Pancreas (tissue), 10 donors: ENCODE measurements at regions not wholly inside any gene's neighbourhood (a gene's known extent, or its start where the extent isn't known, plus 50 kb on each side); places are given as distances from the start of the nearest gene placed in this dataset.

Experiments used
- ATAC-seq, 4 donors: fragments of 200-7000 bp; cut with Tn5 transposase; one replicate each; pipeline versions ENCODE4 v1.8.0 to v1.9.1; 2020; ENCODE audit warnings: mild to moderate bottlenecking in 4 of 4, moderate library complexity in 4 of 4
- DNase-seq, 6 donors: peaks; one replicate each; pipeline ENCODE4 v3.0.0-alpha.2; 2020
- FAIRE-seq: peaks from 2 replicates; lab custom pipeline; 2012; peaks lifted over from hg19 to GRCh38; lab: Jason Lieb, UNC
- H3K27ac ChIP-seq, 4 donors: fragments of 200-600 bp; sonication (generic); 1 replicate in 3 of 4; 2 replicates in 1 of 4; pipeline versions ENCODE4 v1.5.0 to v1.8.0; 2020
- H3K27me3 ChIP-seq, 4 donors: fragments of 200-600 bp; one replicate each; pipeline ENCODE4 v1.8.0; 2021
- H3K36me3 ChIP-seq, 3 donors: fragments of 200-600 bp; sonication (generic) in 1 of 3; one replicate each; pipeline versions ENCODE4 v1.5.0 to v1.8.0; 2020 to 2021
- H3K4me1 ChIP-seq, 3 donors: fragments of 200-600 bp; one replicate each; pipeline ENCODE4 v1.8.0; 2021
- H3K4me3 ChIP-seq, 4 donors: fragments of 200-600 bp; sonication (generic) in 2 of 4; one replicate each; pipeline versions ENCODE4 v1.5.0 to v1.8.0; 2020 to 2021
- H3K9me3 ChIP-seq, 4 donors: fragments of 200-600 bp; one replicate each; pipeline ENCODE4 v1.8.0; 2021
- CTCF ChIP-seq, 4 donors: fragments of 200-600 bp; sonication (generic) in 3 of 4; IDR thresholded peaks; one replicate each; pipeline versions ENCODE4 v1.5.0 to v1.8.0; 2021; ENCODE audit warnings: antibody characterized with exemption in 4 of 4
- WGBS, 2 donors: extraction: QIAGEN DNeasy Blood & Tissue Kit; methylation state at CpG; one replicate each; pipeline ENCODE4 v1.1.7; 2013; 5-methylcytosine and 5-hydroxymethylcytosine counted together
- intact Hi-C, 3 donors: fragments of 100-400 bp; cut with DNase I; formaldehyde crosslinking; loops; one replicate each; pipeline versions ENCODE4 v1.11.1 to v1.14.2; 2022
- donor health status: healthy with polysubstance abuse.
- donor health status: DM: no; HTN: no; CAD: no; lungs with moderate emphysema.
- donor health status: DM: no; HTN: no; CAD: no.
- donor health status: control.
- donor health status: control.
- donor health status: Bipolar disorder and iron deficiency.
- donor health status: DM: yes; HTN: yes; CAD: no.
- donor health status: DM: no; HTN: no; CAD: no.
- donor health status: DM: no; HTN: no; CAD: no.
- donor health status: DM: yes; HTN: yes; CAD: no.

GRCh38 chr4:177729681-177730080 is 287.4 kb upstream of the AGA start:
- DNase-seq, result no peak
- no peak for ATAC-seq
- FAIRE-seq, result no peak
- Histone ChIP-seq H3K27ac (no peak overlapping the region), H3K36me3 (no peaks in the 10 kb centered on the region), H3K27me3 (no peaks in the 10 kb centered on the region), H3K9me3 (no peaks in the 10 kb centered on the region), H3K4me1 (no peaks in the 10 kb centered on the region), H3K4me3 (no peak overlapping the region)
- 41 to 45% methylated on average over 3 of the region's 3 CpGs for WGBS, 2 donors
- no peak for TF ChIP-seq CTCF (IDR thresholded peaks at IDR 0.05)
- intact Hi-C loops, result no loop called here

GRCh38 chr4:177737387-177737940 is 295.2 kb upstream of the AGA start:
- WGBS, 2 donors, result 84 to 91% methylated on average over 2 of the region's 2 CpGs
- no peak overlapping the region for H3K27ac ChIP-seq
- ATAC-seq, result no peak
- no peak for DNase-seq
- no peak overlapping the region for H3K4me3 ChIP-seq
- H3K4me1 ChIP-seq, result no peaks in the 10 kb centered on the region
- no peak for TF ChIP-seq CTCF (IDR thresholded peaks at IDR 0.05)
- no peak for FAIRE-seq
- H3K9me3 ChIP-seq, result no peaks in the 10 kb centered on the region
- no peaks in the 10 kb centered on the region for H3K27me3 ChIP-seq
- no peaks in the 10 kb centered on the region for H3K36me3 ChIP-seq
- intact Hi-C loops, result no loop called here

- H3K36me3 ChIP-seq, result no peaks in the 10 kb centered on the region
- ATAC-seq (no peak), DNase-seq (no peak), FAIRE-seq (no peak)
- no peaks in the 10 kb centered on the region for H3K27me3 ChIP-seq
- no peak overlapping the region for H3K27ac ChIP-seq
- H3K4me3 ChIP-seq, result no peak overlapping the region
- no peaks in the 10 kb centered on the region for H3K4me1 ChIP-seq
- TF ChIP-seq CTCF (IDR thresholded peaks at IDR 0.05), result no peak
- intact Hi-C loops, result no loop called here
- WGBS, 2 donors, result 80 to 89% methylated on average over 1 of the region's 1 CpG
- no peaks in the 10 kb centered on the region for H3K9me3 ChIP-seq
Measured at GRCh38 chr4:177740563-177740962, 298.3 kb upstream of the AGA start.

GRCh38 chr4:177759729-177760128 is 317.5 kb upstream of the AGA start:
- no peak for ATAC-seq
- intact Hi-C loops, result no loop called here
- FAIRE-seq, result no peak
- Histone ChIP-seq H3K4me1 (no peaks in the 10 kb centered on the region), H3K27ac (no peak overlapping the region), H3K4me3 (no peak overlapping the region), H3K36me3 (no peaks in the 10 kb centered on the region), H3K9me3 (no peaks in the 10 kb centered on the region), H3K27me3 (no peaks in the 10 kb centered on the region)
- DNase-seq, result no peak
- no peak for TF ChIP-seq CTCF (IDR thresholded peaks at IDR 0.05)
- WGBS, 2 donors, result 90 to 92% methylated on average over 3 of the region's 3 CpGs

- WGBS, 2 donors, result 79 to 86% methylated on average over 12 of the region's 12 CpGs
- no peak for TF ChIP-seq CTCF (IDR thresholded peaks at IDR 0.05)
- Histone ChIP-seq H3K4me3 (no peak overlapping the region), H3K4me1 (no peaks in the 10 kb centered on the region), H3K27me3 (no peaks in the 10 kb centered on the region), H3K27ac (no peak overlapping the region), H3K9me3 (no peaks in the 10 kb centered on the region), H3K36me3 (no peaks in the 10 kb centered on the region)
- no peak for DNase-seq
- ATAC-seq, result no peak
- intact Hi-C loops, result no loop called here
- FAIRE-seq, result no peak
Measured at GRCh38 chr4:177761692-177762091, 319.5 kb upstream of the AGA start.
